Esophagus muscularis mucosa (tissue), 3 donors: ENCODE measurements at regions not wholly inside any gene's neighbourhood (a gene's known extent, or its start where the extent isn't known, plus 50 kb on each side); places are given as distances from the start of the nearest gene placed in this dataset.

Experiments
- EP300 ChIP-seq: sonication (generic); formaldehyde crosslinking; IDR thresholded peaks from one replicate; pipeline ENCODE4 v1.6.1; 2017; ENCODE audit warnings: antibody characterized with exemption
- POLR2AphosphoS5 ChIP-seq, 2 donors: sonication (generic); formaldehyde crosslinking; IDR thresholded peaks; one replicate each; pipeline ENCODE4 v1.6.1; 2017; ENCODE audit warnings: antibody characterized with exemption in 2 of 2

- TF ChIP-seq POLR2AphosphoS5 (IDR thresholded peaks at IDR 0.05), result no peak
- TF ChIP-seq EP300, result no peak
Measured at GRCh38 chr13:91278888-91279287, 68.6 kb upstream of the MIR17HG start.
